ENCODE measurements at regions not wholly inside any gene's neighbourhood (a gene's known extent, or its start where the extent isn't known, plus 50 kb on each side); places are given as distances from the start of the nearest gene placed in this dataset.

- Histone ChIP-seq H3K18ac (ENCODE audit: low read length) (no peak overlapping the region), H3K9ac (ENCODE audit: low read length) (no peak overlapping the region), H4K8ac (ENCODE audit: low read depth, low read length) (no peak overlapping the region), H2AFZ (ENCODE audit: insufficient read depth, low read length, poor library complexity) (no peak overlapping the region), H3K4me3 (ENCODE audit: low read depth, low read length) (no peak overlapping the region), H3K36me3 (ENCODE audit: control insufficient read depth in 1 of 2, insufficient read depth in 2 of 2, low read length in 2 of 2) (no peaks in the 10 kb centered on the region), H3K14ac (ENCODE audit: low read length) (no peak overlapping the region), H4K12ac (ENCODE audit: low read depth, low read length) (no peak overlapping the region), H3K23ac (ENCODE audit: low read length) (no peak overlapping the region), H4K91ac (ENCODE audit: low read depth, low read length) (no peak overlapping the region), H2BK12ac (ENCODE audit: low read length) (no peak overlapping the region), H3K27me3 (ENCODE audit: insufficient read depth, low read length) (no peaks in the 10 kb centered on the region), H3K9me3 (ENCODE audit: insufficient read depth, low read depth, low read length) (peaks cover 8% of the 10 kb centered on the region), H2AK5ac (ENCODE audit: low read length) (no peak overlapping the region), H3K27ac (ENCODE audit: low read depth, low read length) (no peak overlapping the region), H2BK120ac (ENCODE audit: insufficient read depth, low read length, poor library complexity) (no peak overlapping the region), H2BK5ac (ENCODE audit: low read depth, low read length, poor library complexity) (no peak overlapping the region), H3K79me1 (ENCODE audit: low read length) (no peaks in the 10 kb centered on the region), H3K79me2 (ENCODE audit: control insufficient read depth, insufficient read depth, low read length, poor library complexity) (no peaks in the 10 kb centered on the region), H3K4me2 (ENCODE audit: low read length) (no peak overlapping the region), H3K4me1 (ENCODE audit: control insufficient read depth in 1 of 2, insufficient read depth in 2 of 2, low read length in 2 of 2) (peaks cover 0 to 2% of the 10 kb centered on the region in 2 experiments), H3K4ac (ENCODE audit: low read depth, low read length) (no peak overlapping the region)
- DNase-seq = no peak
- no CpG with 5 or more reads among the region's 2 CpGs for WGBS (ENCODE audit: extremely low coverage, insufficient coverage, insufficient read length)
Measured at GRCh38 chr20:17061715-17062114, 165.1 kb upstream of the PCSK2 start.

- H2BK12ac ChIP-seq (ENCODE audit: low read length) = no peak overlapping the region
- H3K36me3 ChIP-seq (ENCODE audit: control insufficient read depth in 1 of 2, insufficient read depth in 2 of 2, low read length in 2 of 2) = no peaks in the 10 kb centered on the region
- H3K79me2 ChIP-seq (ENCODE audit: control insufficient read depth, insufficient read depth, low read length, poor library complexity) = no peaks in the 10 kb centered on the region
- H3K27ac ChIP-seq (ENCODE audit: low read depth, low read length) = no peak overlapping the region
- H3K79me1 ChIP-seq (ENCODE audit: low read length) = no peaks in the 10 kb centered on the region
- no peak overlapping the region for H3K4me3 ChIP-seq (ENCODE audit: low read depth, low read length)
- WGBS (ENCODE audit: extremely low coverage, insufficient coverage, insufficient read length) = no CpG with 5 or more reads among the region's 1 CpG
- H4K8ac ChIP-seq (ENCODE audit: low read depth, low read length) = no peak overlapping the region
- H2AK5ac ChIP-seq (ENCODE audit: low read length) = no peak overlapping the region
- peaks cover 0 to 2% of the 10 kb centered on the region in 2 experiments for H3K4me1 ChIP-seq (ENCODE audit: control insufficient read depth in 1 of 2, insufficient read depth in 2 of 2, low read length in 2 of 2)
- DNase-seq = no peak
- H3K18ac ChIP-seq (ENCODE audit: low read length) = no peak overlapping the region
- no peak overlapping the region for H3K23ac ChIP-seq (ENCODE audit: low read length)
- H2BK5ac ChIP-seq (ENCODE audit: low read depth, low read length, poor library complexity) = no peak overlapping the region
- H3K4ac ChIP-seq (ENCODE audit: low read depth, low read length) = no peak overlapping the region
- H3K4me2 ChIP-seq (ENCODE audit: low read length) = no peak overlapping the region
- no peak overlapping the region for H4K12ac ChIP-seq (ENCODE audit: low read depth, low read length)
- no peak overlapping the region for H3K14ac ChIP-seq (ENCODE audit: low read length)
- H3K27me3 ChIP-seq (ENCODE audit: insufficient read depth, low read length) = no peaks in the 10 kb centered on the region
- H3K9ac ChIP-seq (ENCODE audit: low read length) = no peak overlapping the region
- H2BK120ac ChIP-seq (ENCODE audit: insufficient read depth, low read length, poor library complexity) = no peak overlapping the region
- H3K9me3 ChIP-seq (ENCODE audit: insufficient read depth, low read depth, low read length) = peaks cover 4% of the 10 kb centered on the region
- H4K91ac ChIP-seq (ENCODE audit: low read depth, low read length) = no peak overlapping the region
- no peak overlapping the region for H2AFZ ChIP-seq (ENCODE audit: insufficient read depth, low read length, poor library complexity)
Measured at GRCh38 chr20:17062712-17063111, 164.1 kb upstream of the PCSK2 start.

- Histone ChIP-seq H3K18ac (ENCODE audit: low read length) (no peak overlapping the region), H3K14ac (ENCODE audit: low read length) (no peak overlapping the region), H2AK5ac (ENCODE audit: low read length) (no peak overlapping the region), H3K27ac (ENCODE audit: low read depth, low read length) (no peak overlapping the region), H3K23ac (ENCODE audit: low read length) (no peak overlapping the region), H3K79me2 (ENCODE audit: control insufficient read depth, insufficient read depth, low read length, poor library complexity) (no peaks in the 10 kb centered on the region), H2BK120ac (ENCODE audit: insufficient read depth, low read length, poor library complexity) (no peak overlapping the region), H3K9me3 (ENCODE audit: insufficient read depth, low read depth, low read length) (no peaks in the 10 kb centered on the region), H3K79me1 (ENCODE audit: low read length) (no peaks in the 10 kb centered on the region), H4K91ac (ENCODE audit: low read depth, low read length) (no peak overlapping the region), H3K9ac (ENCODE audit: low read length) (no peak overlapping the region), H2BK12ac (ENCODE audit: low read length) (no peak overlapping the region), H3K4me1 (ENCODE audit: control insufficient read depth in 1 of 2, insufficient read depth in 2 of 2, low read length in 2 of 2) (no peaks in the 10 kb centered on the region), H2AFZ (ENCODE audit: insufficient read depth, low read length, poor library complexity) (no peak overlapping the region), H3K36me3 (ENCODE audit: control insufficient read depth in 1 of 2, insufficient read depth in 2 of 2, low read length in 2 of 2) (no peaks in the 10 kb centered on the region), H2BK5ac (ENCODE audit: low read depth, low read length, poor library complexity) (no peak overlapping the region), H3K27me3 (ENCODE audit: insufficient read depth, low read length) (no peaks in the 10 kb centered on the region), H4K8ac (ENCODE audit: low read depth, low read length) (no peak overlapping the region), H3K4me2 (ENCODE audit: low read length) (no peak overlapping the region), H3K4ac (ENCODE audit: low read depth, low read length) (no peak overlapping the region), H4K12ac (ENCODE audit: low read depth, low read length) (no peak overlapping the region), H3K4me3 (ENCODE audit: low read depth, low read length) (no peak overlapping the region)
- no peak for DNase-seq
- no CpG with 5 or more reads among the region's 3 CpGs for WGBS (ENCODE audit: extremely low coverage, insufficient coverage, insufficient read length)
Measured at GRCh38 chr20:17066902-17067301, 159.9 kb upstream of the PCSK2 start.

GRCh38 chr20:17068084-17068711 is 158.6 kb upstream of the PCSK2 start:
- no peaks in the 10 kb centered on the region for H3K36me3 ChIP-seq (ENCODE audit: control insufficient read depth in 1 of 2, insufficient read depth in 2 of 2, low read length in 2 of 2)
- H3K4ac ChIP-seq (ENCODE audit: low read depth, low read length) = no peak overlapping the region
- H3K27me3 ChIP-seq (ENCODE audit: insufficient read depth, low read length) = no peaks in the 10 kb centered on the region
- no peaks in the 10 kb centered on the region for H3K9me3 ChIP-seq (ENCODE audit: insufficient read depth, low read depth, low read length)
- H3K79me2 ChIP-seq (ENCODE audit: control insufficient read depth, insufficient read depth, low read length, poor library complexity) = no peaks in the 10 kb centered on the region
- no peak overlapping the region for H4K12ac ChIP-seq (ENCODE audit: low read depth, low read length)
- no peak overlapping the region for H2BK120ac ChIP-seq (ENCODE audit: insufficient read depth, low read length, poor library complexity)
- H3K79me1 ChIP-seq (ENCODE audit: low read length) = no peaks in the 10 kb centered on the region
- H4K91ac ChIP-seq (ENCODE audit: low read depth, low read length) = no peak overlapping the region
- no peak overlapping the region for H2BK12ac ChIP-seq (ENCODE audit: low read length)
- no peak for DNase-seq
- no peak overlapping the region for H3K23ac ChIP-seq (ENCODE audit: low read length)
- no peak overlapping the region for H2AK5ac ChIP-seq (ENCODE audit: low read length)
- WGBS (ENCODE audit: extremely low coverage, insufficient coverage, insufficient read length) = no CpG with 5 or more reads among the region's 4 CpGs
- no peak overlapping the region for H3K9ac ChIP-seq (ENCODE audit: low read length)
- no peak overlapping the region for H3K27ac ChIP-seq (ENCODE audit: low read depth, low read length)
- no peak overlapping the region for H3K18ac ChIP-seq (ENCODE audit: low read length)
- H3K4me1 ChIP-seq (ENCODE audit: control insufficient read depth in 1 of 2, insufficient read depth in 2 of 2, low read length in 2 of 2) = no peaks in the 10 kb centered on the region
- H3K4me2 ChIP-seq (ENCODE audit: low read length) = no peak overlapping the region
- no peak overlapping the region for H2AFZ ChIP-seq (ENCODE audit: insufficient read depth, low read length, poor library complexity)
- H2BK5ac ChIP-seq (ENCODE audit: low read depth, low read length, poor library complexity) = no peak overlapping the region
- no peak overlapping the region for H3K14ac ChIP-seq (ENCODE audit: low read length)
- H3K4me3 ChIP-seq (ENCODE audit: low read depth, low read length) = no peak overlapping the region
- H4K8ac ChIP-seq (ENCODE audit: low read depth, low read length) = no peak overlapping the region
